Right ventricle myocardium inferior (tissue), 1 donor: ENCODE measurements at regions not wholly inside any gene's neighbourhood (a gene's known extent, or its start where the extent isn't known, plus 50 kb on each side); places are given as distances from the start of the nearest gene placed in this dataset.

Experiments used
- ATAC-seq: fragments of 200-7000 bp; cut with Tn5 transposase; one replicate; pipeline ENCODE4 v1.9.1; 2020; ENCODE audit warnings: mild to moderate bottlenecking, moderate library complexity
- DNase-seq: peaks from one replicate; pipeline ENCODE4 v3.0.0; 2021; ENCODE audit errors: missing footprints
- intact Hi-C: fragments of 100-400 bp; cut with DNase I; formaldehyde crosslinking; loops from one replicate; pipeline ENCODE4 v1.11.0; 2022
- donor health status: DM: no; HTN: yes; CAD: no; lungs with severe emphysema.

GRCh38 chr4:66252291-66252690, 582.0 kb upstream of the EPHA5 start:
- DNase-seq (no peak), ATAC-seq (no peak)
- intact Hi-C loops, result no loop called here

GRCh38 chr4:66246643-66247042, 576.4 kb upstream of the EPHA5 start:
- intact Hi-C loops, result no loop called here
- no peak for ATAC-seq

GRCh38 chr4:66235876-66236275, 565.6 kb upstream of the EPHA5 start:
- intact Hi-C loops, result no loop called here
- DNase-seq (no peak), ATAC-seq (no peak)

More at GRCh38 chr4:66246643-66247042, 576.4 kb upstream of the EPHA5 start:
- DNase-seq, result no peak

- intact Hi-C loops, result no loop called here
- ATAC-seq (no peak), DNase-seq (no peak)
Measured at GRCh38 chr4:66229885-66230284, 559.6 kb upstream of the EPHA5 start.

- no peak for ATAC-seq
- DNase-seq, result no peak
- intact Hi-C loops, result no loop called here
Measured at GRCh38 chr4:66225539-66225938, 555.2 kb upstream of the EPHA5 start.

GRCh38 chr4:66223068-66223703, 552.9 kb upstream of the EPHA5 start:
- DNase-seq (no peak), ATAC-seq (no peak)
- intact Hi-C loops, result no loop called here

GRCh38 chr4:66219401-66219800, 549.1 kb upstream of the EPHA5 start:
- DNase-seq (no peak), ATAC-seq (no peak)
- intact Hi-C loops, result no loop called here

- DNase-seq (no peak), ATAC-seq (no peak)
- intact Hi-C loops, result no loop called here
Measured at GRCh38 chr4:66216252-66216651, 546.0 kb upstream of the EPHA5 start.

- intact Hi-C loops, result no loop called here
- DNase-seq (no peak), ATAC-seq (no peak)
Measured at GRCh38 chr4:66212489-66212888, 542.2 kb upstream of the EPHA5 start.

GRCh38 chr4:66204534-66205247, 534.4 kb upstream of the EPHA5 start:
- intact Hi-C loops, result no loop called here
- no peak for ATAC-seq
- DNase-seq, result no peak

GRCh38 chr4:66202870-66203269, 532.6 kb upstream of the EPHA5 start:
- DNase-seq, result no peak
- intact Hi-C loops, result no loop called here

GRCh38 chr4:66197451-66197850, 527.2 kb upstream of the EPHA5 start:
- no peak for ATAC-seq
- DNase-seq, result no peak
- intact Hi-C loops, result no loop called here

More at GRCh38 chr4:66202870-66203269, 532.6 kb upstream of the EPHA5 start:
- ATAC-seq, result no peak

GRCh38 chr4:66193487-66193886, 523.2 kb upstream of the EPHA5 start:
- intact Hi-C loops, result no loop called here
- DNase-seq (no peak), ATAC-seq (no peak)

GRCh38 chr4:66187175-66187720, 517.0 kb upstream of the EPHA5 start:
- no peak for ATAC-seq

GRCh38 chr4:66186095-66186494, 515.8 kb upstream of the EPHA5 start:
- no peak for DNase-seq
- ATAC-seq, result no peak
- intact Hi-C loops, result no loop called here

More at GRCh38 chr4:66187175-66187720, 517.0 kb upstream of the EPHA5 start:
- DNase-seq, result no peak
- intact Hi-C loops, result no loop called here

GRCh38 chr4:66182636-66183035, 512.3 kb upstream of the EPHA5 start:
- no peak for DNase-seq
- intact Hi-C loops, result no loop called here
- ATAC-seq, result no peak

GRCh38 chr4:66178906-66179305, 508.6 kb upstream of the EPHA5 start:
- DNase-seq (no peak), ATAC-seq (no peak)
- intact Hi-C loops, result no loop called here

- intact Hi-C loops, result no loop called here
- no peak for DNase-seq
Measured at GRCh38 chr4:66169341-66169740, 499.1 kb upstream of the EPHA5 start.

GRCh38 chr4:66164869-66165268, 494.6 kb upstream of the EPHA5 start:
- intact Hi-C loops, result no loop called here
- DNase-seq, result no peak
- no peak for ATAC-seq

More at GRCh38 chr4:66169341-66169740, 499.1 kb upstream of the EPHA5 start:
- no peak for ATAC-seq

- ATAC-seq, result no peak
- intact Hi-C loops, result no loop called here
- no peak for DNase-seq
Measured at GRCh38 chr4:66160606-66161005, 490.3 kb upstream of the EPHA5 start.
